ENCODE measurements at regions not wholly inside any gene's neighbourhood (a gene's known extent, or its start where the extent isn't known, plus 50 kb on each side); places are given as distances from the start of the nearest gene placed in this dataset.

GRCh38 chr6:104484191-104484590, 375.5 kb downstream of the HACE1 start:
- TF ChIP-seq, protein P1, sequence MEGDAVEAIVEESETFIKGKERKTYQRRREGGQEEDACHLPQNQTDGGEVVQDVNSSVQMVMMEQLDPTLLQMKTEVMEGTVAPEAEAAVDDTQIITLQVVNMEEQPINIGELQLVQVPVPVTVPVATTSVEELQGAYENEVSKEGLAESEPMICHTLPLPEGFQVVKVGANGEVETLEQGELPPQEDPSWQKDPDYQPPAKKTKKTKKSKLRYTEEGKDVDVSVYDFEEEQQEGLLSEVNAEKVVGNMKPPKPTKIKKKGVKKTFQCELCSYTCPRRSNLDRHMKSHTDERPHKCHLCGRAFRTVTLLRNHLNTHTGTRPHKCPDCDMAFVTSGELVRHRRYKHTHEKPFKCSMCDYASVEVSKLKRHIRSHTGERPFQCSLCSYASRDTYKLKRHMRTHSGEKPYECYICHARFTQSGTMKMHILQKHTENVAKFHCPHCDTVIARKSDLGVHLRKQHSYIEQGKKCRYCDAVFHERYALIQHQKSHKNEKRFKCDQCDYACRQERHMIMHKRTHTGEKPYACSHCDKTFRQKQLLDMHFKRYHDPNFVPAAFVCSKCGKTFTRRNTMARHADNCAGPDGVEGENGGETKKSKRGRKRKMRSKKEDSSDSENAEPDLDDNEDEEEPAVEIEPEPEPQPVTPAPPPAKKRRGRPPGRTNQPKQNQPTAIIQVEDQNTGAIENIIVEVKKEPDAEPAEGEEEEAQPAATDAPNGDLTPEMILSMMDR (IDR thresholded peaks at IDR 0.05), result no peak

- TF ChIP-seq, protein P1 (IDR thresholded peaks at IDR 0.05), result peak; percentile 45; the same call in 1 of the 2 replicates
Measured at GRCh38 chr6:104483225-104483834, 376.4 kb downstream of the HACE1 start.

- TF ChIP-seq, protein P1 (IDR thresholded peaks at IDR 0.05), result no peak
Measured at GRCh38 chr6:104477569-104477968, 382.1 kb downstream of the HACE1 start.

GRCh38 chr6:104473021-104473429, 386.7 kb downstream of the HACE1 start:
- TF ChIP-seq, protein P1 (IDR thresholded peaks at IDR 0.05), result no peak

GRCh38 chr6:104472021-104472901, 387.5 kb downstream of the HACE1 start:
- TF ChIP-seq, protein P1 (IDR thresholded peaks at IDR 0.05), result no peak

DNA sequence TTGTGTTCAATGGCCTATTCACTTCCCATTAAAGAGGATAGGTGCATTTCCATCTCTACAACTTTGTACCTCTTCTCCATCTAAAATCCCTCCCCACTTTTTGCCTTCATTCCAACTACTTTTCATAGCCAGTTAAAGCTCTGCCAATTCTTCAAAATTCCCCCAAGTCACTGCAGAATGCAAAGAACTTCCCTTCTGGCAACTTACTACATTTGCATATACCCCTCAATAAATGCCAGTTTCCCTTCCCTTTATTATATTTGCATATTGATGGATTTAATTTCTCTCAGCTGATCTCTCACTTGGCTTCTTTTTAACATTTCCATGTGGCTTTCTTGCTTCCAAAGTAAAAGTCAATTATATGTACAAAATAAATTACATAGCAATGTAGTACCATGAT, 393.4 kb downstream of the HACE1 start:
- TF ChIP-seq, protein P1 (IDR thresholded peaks at IDR 0.05), result no peak

DNA sequence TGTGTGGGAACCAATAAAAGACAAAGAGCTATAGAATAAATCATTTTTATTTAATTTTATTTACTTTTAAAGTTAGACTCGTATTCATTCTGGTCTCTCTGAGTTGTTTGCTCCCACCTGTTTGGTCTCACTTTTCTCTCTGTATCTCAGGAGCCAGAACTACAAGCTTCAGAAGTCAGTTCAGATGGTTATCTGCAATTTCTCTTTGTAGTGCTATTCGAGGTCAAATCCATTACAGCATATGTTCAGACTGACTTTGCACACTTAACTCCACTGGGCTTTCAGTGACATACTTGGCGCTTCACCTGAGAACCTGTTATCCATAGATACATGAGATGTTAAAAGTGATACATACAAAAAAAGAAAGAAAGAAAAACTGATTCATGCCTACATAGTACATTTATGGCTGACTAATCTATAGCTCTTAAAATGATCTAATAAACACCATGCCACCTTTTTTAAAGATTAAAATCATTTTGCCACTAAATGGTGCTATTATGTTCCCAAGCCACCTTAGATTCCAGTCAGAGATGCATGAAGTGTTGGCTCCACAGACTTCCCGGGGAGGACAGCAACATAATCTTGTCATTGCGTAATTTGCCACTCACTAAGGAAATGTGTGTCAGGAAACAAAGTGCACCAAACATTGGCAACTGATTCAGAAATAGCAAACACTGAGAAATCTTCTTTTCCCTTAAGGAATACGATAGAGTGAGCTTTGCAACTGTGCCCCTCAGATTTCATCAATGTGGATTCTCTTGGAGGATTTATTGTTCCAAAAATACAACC, 396.7 kb downstream of the HACE1 start:
- TF ChIP-seq, protein P1 (IDR thresholded peaks at IDR 0.05), result no peak
